SK-N-MC (cell line): ENCODE measurements at regions not wholly inside any gene's neighbourhood (a gene's known extent, or its start where the extent isn't known, plus 50 kb on each side); places are given as distances from the start of the nearest gene placed in this dataset.

Source experiments
- DNase-seq: peaks from one replicate; pipeline ENCODE4 v3.0.0-alpha.2; 2011; ENCODE audit warnings: low read depth, low spot score
- H3K27ac ChIP-seq: fragments of 200-600 bp; sonication (generic); 2 replicates; pipeline ENCODE4 v1.5.1; 2016; ENCODE audit warnings: mixed run types
- H3K36me3 ChIP-seq: fragments of 200-600 bp; sonication (generic); 2 replicates; pipeline ENCODE4 v1.6.1; 2017; ENCODE audit warnings: antibody characterized with exemption, low read length, mixed read lengths; ENCODE audit not compliant: insufficient read depth
- H3K4me3 ChIP-seq: fragments of 200-600 bp; sonication (generic); 2 replicates; pipeline ENCODE4 v1.5.1; 2016
- H3K9ac ChIP-seq: fragments of 200-600 bp; sonication (generic); 2 replicates; pipeline ENCODE4 v1.8.0; 2017; ENCODE audit warnings: mixed run types, mixed read lengths; ENCODE audit not compliant: insufficient read length
- H3K9me3 ChIP-seq: fragments of 200-600 bp; sonication (generic); 2 replicates; pipeline ENCODE4 v1.6.1; 2017; ENCODE audit warnings: low read depth, mild to moderate bottlenecking, antibody characterized with exemption, low read length, moderate library complexity, mixed read lengths
- EZH2 ChIP-seq: fragments of 200-600 bp; sonication (generic); IDR thresholded peaks from one replicate; pipeline ENCODE4 v1.6.1; 2017; ENCODE audit warnings: antibody characterized with exemption
- FOXP2 ChIP-seq: optimal IDR thresholded peaks from 2 replicates; pipeline ENCODE3; 2011; ENCODE audit warnings: mild to moderate bottlenecking, moderate library complexity; ENCODE audit not compliant: insufficient read depth; ENCODE audit errors: extremely low read length, control extremely low read depth
- POLR2AphosphoS5 ChIP-seq: IDR thresholded peaks from 2 replicates; pipeline ENCODE4 v1.6.1; 2012; ENCODE audit warnings: mild to moderate bottlenecking, low read depth, low read length, borderline replicate concordance

GRCh38 chr2:7517851-7518250 is 600.6 kb downstream of the RNF144A start:
- no peaks in the 10 kb centered on the region for H3K36me3 ChIP-seq
- TF ChIP-seq FOXP2: no peak
- no peak for TF ChIP-seq POLR2AphosphoS5
- TF ChIP-seq EZH2: no peak
- H3K9ac ChIP-seq: no peak overlapping the region
- H3K27ac ChIP-seq: no peak overlapping the region
- no peak for DNase-seq
- H3K4me3 ChIP-seq: no peak overlapping the region
- H3K9me3 ChIP-seq: no peaks in the 10 kb centered on the region

DNA sequence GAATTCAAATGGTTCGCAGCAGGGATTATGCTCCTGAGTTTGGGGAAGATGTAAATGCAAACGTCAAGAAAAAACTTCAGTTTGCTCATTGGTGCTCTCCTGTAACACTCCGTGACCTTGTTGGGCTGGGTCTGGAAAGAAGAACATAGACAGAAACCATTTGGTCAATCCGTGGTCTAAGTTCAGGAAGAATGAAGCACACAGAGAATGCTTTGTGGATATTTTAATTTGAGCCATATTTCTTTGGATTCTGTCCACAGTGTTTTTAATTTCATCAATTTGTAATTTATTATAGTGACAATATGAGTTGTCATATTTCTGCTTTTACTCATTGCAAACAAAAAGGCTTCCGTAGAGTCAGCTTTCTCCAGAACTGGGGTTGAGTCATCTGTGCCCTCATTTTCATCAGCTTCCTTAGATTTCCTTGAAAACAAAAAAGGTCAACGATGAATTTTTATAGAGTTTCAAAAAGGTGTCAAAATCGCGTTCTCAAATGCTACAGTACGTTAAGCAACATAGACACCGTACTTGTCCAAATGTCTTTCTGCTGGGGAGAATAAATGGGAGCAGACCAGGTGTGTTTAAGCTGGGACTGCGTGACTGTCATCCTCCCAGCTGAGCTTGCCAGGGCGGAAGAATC is 606.4 kb downstream of the RNF144A start:
- DNase-seq: no peak
- no peak overlapping the region for H3K9ac ChIP-seq
- no peak overlapping the region for H3K4me3 ChIP-seq
- TF ChIP-seq POLR2AphosphoS5 (no peak), FOXP2 (no peak), EZH2 (no peak)
- H3K9me3 ChIP-seq: no peaks in the 10 kb centered on the region
- no peak overlapping the region for H3K27ac ChIP-seq
- no peaks in the 10 kb centered on the region for H3K36me3 ChIP-seq

GRCh38 chr2:7524195-7524594 is 607.0 kb downstream of the RNF144A start:
- Histone ChIP-seq H3K9me3 (no peaks in the 10 kb centered on the region), H3K9ac (no peak overlapping the region), H3K36me3 (no peaks in the 10 kb centered on the region), H3K27ac (no peak overlapping the region), H3K4me3 (no peak overlapping the region)
- TF ChIP-seq POLR2AphosphoS5 (no peak), FOXP2 (no peak), EZH2 (no peak)
- no peak for DNase-seq

DNA sequence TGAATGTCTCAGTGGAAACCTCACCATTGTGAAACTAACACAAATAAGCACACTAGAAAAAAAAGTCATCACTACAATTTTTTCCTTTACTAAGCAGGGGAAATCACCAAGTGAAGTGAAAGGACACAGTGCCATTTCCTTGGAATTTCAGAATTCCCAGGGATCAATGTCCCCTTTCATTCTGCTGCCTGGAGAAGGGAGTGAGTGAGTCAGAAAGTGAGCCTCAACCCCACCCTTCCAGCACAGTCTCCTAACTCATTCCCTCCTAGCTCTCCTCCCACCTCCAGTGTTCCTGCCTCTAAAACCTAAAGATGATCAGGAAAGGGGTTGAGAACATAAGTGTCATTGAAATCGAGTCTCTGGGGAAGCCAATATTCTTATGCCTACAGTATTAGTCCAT is 608.5 kb downstream of the RNF144A start:
- DNase-seq: no peak
- Histone ChIP-seq H3K36me3 (no peaks in the 10 kb centered on the region), H3K27ac (no peak overlapping the region), H3K4me3 (no peak overlapping the region), H3K9ac (no peak overlapping the region), H3K9me3 (no peaks in the 10 kb centered on the region)
- no peak for TF ChIP-seq EZH2

- H3K9ac ChIP-seq: no peak overlapping the region
- H3K27ac ChIP-seq: no peak overlapping the region
- H3K9me3 ChIP-seq: no peaks in the 10 kb centered on the region; the same call in 1 of the 2 replicates
- TF ChIP-seq EZH2 (no peak), POLR2AphosphoS5 (no peak), FOXP2 (no peak)
- no peak for DNase-seq
- no peak overlapping the region for H3K4me3 ChIP-seq
- H3K36me3 ChIP-seq: no peaks in the 10 kb centered on the region
These were observed 610.0 kb downstream of the RNF144A start for GRCh38 chr2:7527165-7527722.

- no peak for DNase-seq
- H3K9ac ChIP-seq: no peak overlapping the region
- no peak for TF ChIP-seq FOXP2
- TF ChIP-seq POLR2AphosphoS5: no peak
- no peak for TF ChIP-seq EZH2
- no peaks in the 10 kb centered on the region; the same call in 1 of the 2 replicates for H3K9me3 ChIP-seq
- H3K4me3 ChIP-seq: no peak overlapping the region
- H3K27ac ChIP-seq: no peak overlapping the region
- no peaks in the 10 kb centered on the region for H3K36me3 ChIP-seq
These were observed 612.8 kb downstream of the RNF144A start for GRCh38 chr2:7530001-7530400.

DNA sequence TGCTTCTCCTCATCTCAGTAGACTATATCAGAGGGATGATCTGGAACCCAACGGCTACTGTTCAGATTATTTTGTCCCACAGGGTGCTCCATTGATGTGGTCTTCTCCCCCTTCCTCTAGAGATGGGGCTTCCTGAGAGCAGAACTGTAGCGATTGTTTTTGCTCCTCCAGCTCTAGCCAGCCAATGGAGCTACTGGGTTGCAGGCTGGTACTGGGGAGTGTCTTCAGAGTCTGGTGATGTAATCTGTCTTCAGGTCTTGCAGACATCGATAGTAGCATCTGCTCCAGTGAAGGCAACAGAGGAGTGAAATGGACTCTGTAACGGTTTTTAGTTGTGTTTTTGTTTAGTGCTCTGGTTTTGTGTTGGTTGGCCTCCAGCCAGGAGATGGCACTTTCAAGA is 621.9 kb downstream of the RNF144A start:
- Histone ChIP-seq H3K9me3 (no peaks in the 10 kb centered on the region), H3K9ac (no peak overlapping the region), H3K27ac (no peak overlapping the region), H3K4me3 (no peak overlapping the region), H3K36me3 (no peaks in the 10 kb centered on the region)
- no peak for DNase-seq
- TF ChIP-seq FOXP2 (no peak), POLR2AphosphoS5 (no peak), EZH2 (no peak)

DNA sequence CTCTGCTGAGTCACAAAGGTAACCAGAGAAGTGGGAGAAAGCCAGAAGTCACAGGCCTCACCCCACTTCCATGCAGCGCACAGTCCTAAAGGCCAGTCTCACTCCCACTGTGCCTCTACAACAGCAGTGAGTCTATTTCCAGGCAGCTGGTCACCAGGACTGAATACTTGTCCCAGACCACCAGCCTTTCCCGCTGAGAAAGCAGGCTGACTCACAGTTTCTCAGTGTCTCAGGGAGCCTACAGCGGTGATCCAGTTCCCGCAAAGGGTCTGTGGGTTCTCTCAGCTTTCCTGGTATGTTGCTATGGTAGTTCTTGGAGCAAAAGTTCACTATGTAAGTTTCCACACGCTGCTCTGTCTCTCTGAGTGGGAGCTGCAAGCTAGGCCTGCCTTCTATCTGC is 622.5 kb downstream of the RNF144A start:
- TF ChIP-seq FOXP2 (no peak), POLR2AphosphoS5 (no peak), EZH2 (no peak)
- Histone ChIP-seq H3K36me3 (no peaks in the 10 kb centered on the region), H3K9me3 (no peaks in the 10 kb centered on the region), H3K4me3 (no peak overlapping the region), H3K27ac (no peak overlapping the region), H3K9ac (no peak overlapping the region)
- no peak for DNase-seq

DNA sequence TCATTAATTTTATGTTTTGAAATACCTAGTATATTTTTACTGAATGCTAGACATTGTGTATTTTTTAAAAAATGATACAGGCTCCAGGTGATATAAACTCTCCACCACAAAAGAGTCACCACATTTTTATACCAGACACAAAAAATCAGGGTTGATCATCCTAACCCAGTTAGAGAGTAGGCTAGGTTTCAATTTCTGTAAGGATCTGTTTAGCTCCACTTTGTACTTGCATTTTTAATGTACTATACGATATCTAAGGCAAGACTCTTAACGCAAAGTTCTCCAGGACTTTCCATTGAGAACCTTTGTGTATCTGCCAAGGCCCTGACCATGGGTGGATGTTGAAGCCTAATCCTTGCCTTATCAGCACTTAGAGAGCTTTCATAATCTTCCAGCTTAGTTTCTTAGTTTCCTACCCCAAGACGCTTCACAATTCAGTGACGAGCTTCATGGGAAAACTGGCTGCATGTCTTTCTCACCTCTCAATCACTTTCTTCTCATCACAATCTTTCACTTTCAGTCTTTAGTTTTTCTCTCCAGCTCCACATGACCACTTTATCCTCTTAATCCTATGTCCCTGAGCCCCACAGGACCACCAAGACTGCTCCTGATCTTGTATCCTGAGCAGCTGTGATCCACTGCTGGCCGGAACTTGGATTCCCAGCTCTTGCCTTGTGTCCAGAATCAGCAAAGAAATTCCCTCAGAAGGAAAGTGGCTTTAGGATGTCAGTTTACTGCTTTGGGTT is 635.8 kb downstream of the RNF144A start:
- no peaks in the 10 kb centered on the region for H3K36me3 ChIP-seq
- no peaks in the 10 kb centered on the region for H3K9me3 ChIP-seq
- no peak overlapping the region for H3K9ac ChIP-seq
- no peak overlapping the region for H3K4me3 ChIP-seq
- DNase-seq: no peak
- H3K27ac ChIP-seq: no peak overlapping the region
- TF ChIP-seq FOXP2 (no peak), EZH2 (no peak), POLR2AphosphoS5 (no peak)
